DOHH2 (cell line): ENCODE measurements at regions not wholly inside any gene's neighbourhood (a gene's known extent, or its start where the extent isn't known, plus 50 kb on each side); places are given as distances from the start of the nearest gene placed in this dataset.

Experiments used
- EZH2phosphoT487 ChIP-seq: fragments of 200-600 bp; sonication (generic); IDR thresholded peaks from 2 replicates; pipeline ENCODE4 v1.6.1; 2017; ENCODE audit warnings: borderline replicate concordance, mild to moderate bottlenecking, antibody characterized with exemption, low read length, moderate library complexity, mixed read lengths
- TF ChIP-seq, protein P1 (sequence below): fragments of 200-600 bp; sonication (generic); IDR thresholded peaks from one replicate; pipeline ENCODE4 v1.5.1; 2014; ENCODE audit warnings: antibody characterized with exemption, mild to moderate bottlenecking, low read depth, low read length; ENCODE audit not compliant: poor library complexity, severe bottlenecking

DNA sequence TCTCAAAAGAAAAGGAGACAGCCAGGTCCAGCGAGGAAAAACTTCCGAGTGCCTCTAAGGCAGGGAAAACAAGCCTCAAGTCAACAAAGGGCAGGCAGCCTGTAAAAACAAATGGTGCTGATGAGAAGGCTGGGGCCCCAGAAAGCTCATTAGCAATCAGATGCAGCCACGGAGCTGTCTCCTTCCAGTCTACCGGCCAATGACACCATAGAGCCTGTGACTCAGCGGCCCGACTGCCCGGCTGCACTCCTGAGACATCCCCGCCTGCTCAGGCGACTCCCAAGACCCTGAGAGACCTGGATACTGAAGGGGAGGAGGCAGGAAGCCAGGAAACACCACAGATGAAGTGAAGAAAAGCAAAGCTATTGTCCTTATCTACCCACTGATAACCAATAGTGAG lies 120.1 kb upstream of the HDDC2 start:
- TF ChIP-seq, protein P1, sequence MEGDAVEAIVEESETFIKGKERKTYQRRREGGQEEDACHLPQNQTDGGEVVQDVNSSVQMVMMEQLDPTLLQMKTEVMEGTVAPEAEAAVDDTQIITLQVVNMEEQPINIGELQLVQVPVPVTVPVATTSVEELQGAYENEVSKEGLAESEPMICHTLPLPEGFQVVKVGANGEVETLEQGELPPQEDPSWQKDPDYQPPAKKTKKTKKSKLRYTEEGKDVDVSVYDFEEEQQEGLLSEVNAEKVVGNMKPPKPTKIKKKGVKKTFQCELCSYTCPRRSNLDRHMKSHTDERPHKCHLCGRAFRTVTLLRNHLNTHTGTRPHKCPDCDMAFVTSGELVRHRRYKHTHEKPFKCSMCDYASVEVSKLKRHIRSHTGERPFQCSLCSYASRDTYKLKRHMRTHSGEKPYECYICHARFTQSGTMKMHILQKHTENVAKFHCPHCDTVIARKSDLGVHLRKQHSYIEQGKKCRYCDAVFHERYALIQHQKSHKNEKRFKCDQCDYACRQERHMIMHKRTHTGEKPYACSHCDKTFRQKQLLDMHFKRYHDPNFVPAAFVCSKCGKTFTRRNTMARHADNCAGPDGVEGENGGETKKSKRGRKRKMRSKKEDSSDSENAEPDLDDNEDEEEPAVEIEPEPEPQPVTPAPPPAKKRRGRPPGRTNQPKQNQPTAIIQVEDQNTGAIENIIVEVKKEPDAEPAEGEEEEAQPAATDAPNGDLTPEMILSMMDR, result no peak
- no peak for TF ChIP-seq EZH2phosphoT487
